ENCODE measurements at regions not wholly inside any gene's neighbourhood (a gene's known extent, or its start where the extent isn't known, plus 50 kb on each side); places are given as distances from the start of the nearest gene placed in this dataset.

DNA sequence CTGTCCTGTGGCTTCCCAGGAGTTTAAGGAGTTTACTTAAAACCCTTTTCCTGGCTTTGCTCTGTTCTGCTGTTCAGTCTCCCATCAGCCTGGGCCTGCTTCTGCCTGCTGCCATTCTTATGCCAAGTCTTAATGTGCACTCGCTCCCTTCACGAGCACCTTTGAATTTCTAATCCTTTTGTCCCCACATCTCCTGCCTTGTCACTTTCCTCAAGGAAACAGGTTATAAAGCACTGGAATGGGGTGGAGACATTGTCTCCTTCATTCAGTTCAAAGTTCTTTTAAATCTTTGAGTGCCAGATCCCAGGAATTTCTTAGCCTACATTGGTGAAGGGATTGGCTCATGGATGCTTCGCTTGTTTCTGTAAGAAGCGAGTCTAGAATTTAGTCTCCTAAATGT lies 87.2 kb upstream of the LIFR start:
- TF ChIP-seq, protein P1, sequence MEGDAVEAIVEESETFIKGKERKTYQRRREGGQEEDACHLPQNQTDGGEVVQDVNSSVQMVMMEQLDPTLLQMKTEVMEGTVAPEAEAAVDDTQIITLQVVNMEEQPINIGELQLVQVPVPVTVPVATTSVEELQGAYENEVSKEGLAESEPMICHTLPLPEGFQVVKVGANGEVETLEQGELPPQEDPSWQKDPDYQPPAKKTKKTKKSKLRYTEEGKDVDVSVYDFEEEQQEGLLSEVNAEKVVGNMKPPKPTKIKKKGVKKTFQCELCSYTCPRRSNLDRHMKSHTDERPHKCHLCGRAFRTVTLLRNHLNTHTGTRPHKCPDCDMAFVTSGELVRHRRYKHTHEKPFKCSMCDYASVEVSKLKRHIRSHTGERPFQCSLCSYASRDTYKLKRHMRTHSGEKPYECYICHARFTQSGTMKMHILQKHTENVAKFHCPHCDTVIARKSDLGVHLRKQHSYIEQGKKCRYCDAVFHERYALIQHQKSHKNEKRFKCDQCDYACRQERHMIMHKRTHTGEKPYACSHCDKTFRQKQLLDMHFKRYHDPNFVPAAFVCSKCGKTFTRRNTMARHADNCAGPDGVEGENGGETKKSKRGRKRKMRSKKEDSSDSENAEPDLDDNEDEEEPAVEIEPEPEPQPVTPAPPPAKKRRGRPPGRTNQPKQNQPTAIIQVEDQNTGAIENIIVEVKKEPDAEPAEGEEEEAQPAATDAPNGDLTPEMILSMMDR (IDR thresholded peaks at IDR 0.05; ENCODE audit: low read length), result no peak
- no peak for TF ChIP-seq EZH2 (IDR thresholded peaks at IDR 0.05; ENCODE audit: borderline replicate concordance, low read length)

Data from OCI-LY1 (cell line).